IPS-NIHi7 (cell line): ENCODE measurements at regions not wholly inside any gene's neighbourhood (a gene's known extent, or its start where the extent isn't known, plus 50 kb on each side); places are given as distances from the start of the nearest gene placed in this dataset.
A peak's percentile ranks its signal among the peaks of the same experiment; 100 is the strongest.
"Not testable (repeated sequence)": the region's sequence is repeated elsewhere in the genome, so short reads cannot be mapped to it uniquely, and the experiment has no call there.

Experiments
- DNase-seq: peaks from one replicate; pipeline ENCODE4 v3.0.0; 2012; ENCODE audit warnings: mixed read lengths; ENCODE audit errors: extremely low spot score

- no peak for DNase-seq
Observed at GRCh38 chr4:111997785-111998184, 147.5 kb upstream of the FAM241A start.

DNA sequence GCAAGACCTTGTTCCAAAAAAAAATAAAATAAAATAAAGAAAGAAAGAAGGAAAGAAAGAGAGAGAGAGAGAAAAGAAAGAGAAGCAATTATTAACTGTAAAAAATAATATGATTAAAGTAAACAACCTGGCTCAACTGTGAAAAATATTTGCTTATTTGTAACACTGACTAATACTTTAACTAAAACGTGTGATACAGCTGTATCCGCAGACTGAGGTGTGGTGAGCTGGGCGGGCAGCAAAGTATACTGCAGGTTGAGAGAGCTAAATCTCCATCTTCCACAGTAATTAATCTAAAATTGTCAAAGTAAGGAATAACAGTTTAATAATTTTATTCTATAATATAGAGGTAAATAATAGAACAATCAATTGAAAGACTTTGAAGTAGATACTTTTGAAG lies 145.5 kb upstream of the FAM241A start:
- DNase-seq = no peak

DNA sequence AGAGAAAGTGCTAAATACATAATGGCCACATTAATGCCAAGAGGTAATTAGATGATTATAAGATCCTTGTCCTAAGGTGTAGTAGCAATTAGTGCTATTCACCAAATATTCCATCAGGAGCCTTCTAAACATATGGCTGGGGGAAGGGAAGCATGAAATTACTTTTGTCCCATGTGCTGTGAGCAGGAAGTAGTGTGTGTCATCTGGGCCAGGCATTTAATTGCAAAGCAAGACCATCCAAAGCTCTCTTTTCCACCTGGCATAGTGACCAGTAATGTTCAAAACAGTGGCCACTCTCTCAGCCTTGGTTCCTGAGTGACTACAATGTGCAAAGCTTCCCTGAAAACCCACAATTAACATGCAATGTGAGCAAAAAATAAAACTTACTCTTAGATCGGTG lies 144.2 kb upstream of the FAM241A start:
- no peak for DNase-seq

DNA sequence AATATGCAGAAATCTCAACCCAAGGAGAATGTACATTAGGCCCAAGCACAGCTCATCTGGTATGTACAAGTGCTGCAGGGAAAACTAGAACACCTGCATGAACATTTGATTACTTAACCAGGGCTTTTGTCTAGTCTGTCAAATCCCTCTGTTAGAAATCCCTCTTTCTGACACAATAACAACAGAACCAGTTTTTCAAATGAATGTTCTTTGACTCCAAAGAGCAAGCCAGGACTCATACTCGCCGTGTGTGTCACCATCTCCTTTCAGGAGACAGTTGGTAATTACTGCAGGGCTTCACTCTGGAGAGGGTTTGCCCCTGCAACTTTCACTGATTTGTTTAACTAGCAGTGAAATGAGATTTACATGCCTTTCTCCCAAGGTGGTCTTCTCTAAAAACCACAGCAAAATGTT lies 143.0 kb upstream of the FAM241A start:
- DNase-seq = no peak

DNA sequence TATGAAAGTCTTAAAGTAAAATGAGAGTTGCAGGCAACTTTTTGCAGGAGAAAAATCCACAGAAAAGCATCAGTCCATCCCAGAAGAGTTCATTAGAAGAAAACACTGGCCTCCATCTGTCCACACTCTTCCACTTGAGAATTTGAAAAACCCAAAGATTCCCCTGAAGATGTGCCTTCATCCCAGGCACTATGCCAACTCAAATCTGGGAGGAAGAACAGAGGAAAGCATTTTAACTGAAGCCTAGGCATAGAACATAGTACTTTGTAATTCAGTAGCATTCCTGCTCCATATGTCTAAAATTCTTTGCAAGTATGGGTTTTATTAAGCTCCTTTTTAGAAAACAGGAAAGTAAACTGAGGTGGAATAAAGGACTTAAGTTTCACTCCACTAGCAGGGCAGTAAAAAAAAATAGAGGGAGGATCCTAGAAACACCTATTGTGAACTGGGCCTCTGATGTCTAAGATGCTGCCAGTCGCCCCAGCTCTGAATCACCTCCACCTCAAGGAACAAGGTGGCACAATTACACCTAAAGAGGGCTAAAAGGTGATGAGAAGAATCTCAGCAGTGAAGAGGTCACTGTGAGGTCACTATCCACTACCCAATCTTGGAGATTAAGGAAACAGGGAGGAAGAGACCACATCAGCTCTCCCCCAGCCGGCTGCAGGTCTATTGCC lies 141.9 kb upstream of the FAM241A start:
- DNase-seq = no peak

- DNase-seq = no peak
Observed at GRCh38 chr4:112005027-112005426, 140.2 kb upstream of the FAM241A start.

- DNase-seq = no peak
Observed at GRCh38 chr4:112007391-112007790, 137.9 kb upstream of the FAM241A start.

- DNase-seq = no peak
Observed at GRCh38 chr4:112015960-112016359, 129.3 kb upstream of the FAM241A start.

DNA sequence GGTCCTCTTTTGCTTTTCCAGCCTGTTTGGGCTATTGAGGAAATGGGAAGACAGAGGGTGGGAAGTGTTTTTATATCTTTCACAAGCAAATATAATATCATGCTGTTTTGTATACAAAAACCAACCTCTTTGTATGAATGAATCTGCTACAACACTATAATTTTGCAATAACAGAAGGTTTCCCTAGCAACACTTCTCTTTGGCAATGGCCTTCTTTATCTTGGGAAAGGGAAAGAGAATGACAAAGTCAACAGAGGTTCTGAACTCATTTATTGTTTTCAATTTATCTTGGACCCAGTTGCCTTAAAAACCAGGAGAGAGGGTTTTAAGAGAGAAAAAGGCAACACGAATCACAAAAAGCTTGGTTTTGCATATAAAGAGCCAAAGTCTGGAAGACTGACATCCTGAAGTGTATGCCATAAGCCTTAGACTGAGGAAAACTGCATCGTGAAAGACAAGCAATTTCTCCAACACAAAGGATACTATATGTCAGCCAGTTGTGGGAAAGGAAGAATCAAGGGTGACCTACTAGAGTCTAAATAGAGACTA lies 121.8 kb upstream of the FAM241A start:
- no peak for DNase-seq

DNA sequence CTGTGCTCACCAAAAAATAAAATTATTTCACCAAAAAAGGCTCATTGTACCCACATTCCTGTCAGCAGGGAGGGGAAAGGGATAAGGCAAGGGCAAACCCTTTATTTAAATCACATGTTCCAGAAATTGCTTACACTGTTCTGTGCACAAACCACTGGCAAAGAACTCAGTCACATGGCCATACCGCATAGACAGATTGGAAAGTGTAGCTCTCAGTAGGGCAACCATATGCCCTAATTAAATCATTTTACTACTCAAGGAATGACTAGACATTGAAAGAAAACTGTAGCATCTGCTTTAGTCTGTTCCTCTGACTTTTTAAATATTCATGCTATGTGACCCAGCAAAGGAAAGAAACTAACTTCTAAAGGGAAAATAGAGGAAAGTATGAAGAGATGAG lies 119.2 kb upstream of the FAM241A start:
- no peak for DNase-seq

DNA sequence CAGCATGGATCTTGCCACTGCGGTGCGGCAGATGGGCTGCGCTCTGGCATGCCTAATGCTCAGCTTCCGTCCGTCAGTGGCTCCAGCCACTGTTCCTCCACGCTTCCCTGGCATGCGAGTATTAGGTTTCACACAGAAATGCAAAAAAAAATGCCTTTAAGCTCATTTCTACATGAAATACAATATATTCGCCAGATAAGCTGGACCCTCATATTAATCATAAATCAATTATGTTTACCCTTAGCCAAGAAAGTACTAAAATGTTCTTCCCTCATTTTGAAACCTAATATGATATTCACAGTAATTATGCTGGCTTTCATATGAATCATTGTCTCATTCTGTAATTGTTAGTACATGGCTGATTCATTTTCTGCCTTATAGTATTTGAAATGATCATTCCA lies 115.5 kb upstream of the FAM241A start:
- DNase-seq = no peak

DNA sequence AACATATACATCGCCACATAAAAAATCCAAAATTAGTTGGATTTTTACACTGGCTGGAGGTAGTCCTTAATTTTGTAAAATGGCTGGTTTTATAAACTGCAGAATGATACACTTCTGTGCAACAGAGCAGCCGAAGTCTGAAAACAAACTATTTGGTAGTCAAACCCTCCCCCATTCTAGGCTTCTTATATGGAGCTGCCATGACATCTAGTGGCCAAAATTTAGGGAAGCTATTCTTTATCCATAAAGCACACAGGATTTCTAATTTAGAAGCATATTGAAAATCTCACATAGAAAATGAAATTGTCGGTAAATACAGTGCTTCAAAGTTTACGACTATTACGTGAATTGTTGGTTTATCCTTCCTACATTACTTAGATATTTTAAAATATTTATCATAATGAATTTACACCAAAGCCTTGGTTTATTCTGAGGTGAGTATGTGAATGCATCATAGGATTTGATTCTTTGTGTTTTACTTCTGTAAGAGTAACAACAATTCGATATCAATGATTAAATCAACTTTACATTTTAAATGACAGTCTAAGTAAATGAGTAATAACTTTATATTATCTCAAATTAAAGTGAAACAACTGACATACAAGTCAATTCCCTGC lies 113.4 kb upstream of the FAM241A start:
- peak; percentile 46 for DNase-seq

GRCh38 chr4:112036886-112037285 lies 108.4 kb upstream of the FAM241A start:
- DNase-seq = peak; percentile 35

- no peak for DNase-seq
Observed at GRCh38 chr4:112038861-112039260, 106.4 kb upstream of the FAM241A start.

DNA sequence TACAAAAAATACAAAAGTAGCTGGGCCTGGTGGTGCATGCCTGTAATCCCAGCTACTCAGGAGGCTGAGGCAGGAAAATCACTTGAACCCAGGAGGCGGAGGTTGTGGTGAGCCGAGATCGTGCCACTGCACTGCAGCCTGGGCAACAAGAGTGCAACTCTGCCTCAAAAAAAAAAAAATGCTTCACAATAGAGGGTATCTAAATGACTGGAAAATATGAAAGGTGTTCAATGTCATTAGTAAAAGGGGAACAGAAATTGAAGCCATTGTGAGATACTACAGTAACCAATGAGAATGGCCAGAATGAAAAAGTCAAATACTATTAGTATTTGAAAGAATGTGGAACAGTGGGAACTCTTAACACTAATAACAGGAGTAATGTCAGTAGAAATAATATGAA lies 96.1 kb upstream of the FAM241A start:
- not testable (repeated sequence) for DNase-seq

GRCh38 chr4:112053825-112054350 lies 91.4 kb upstream of the FAM241A start:
- no peak for DNase-seq

DNA sequence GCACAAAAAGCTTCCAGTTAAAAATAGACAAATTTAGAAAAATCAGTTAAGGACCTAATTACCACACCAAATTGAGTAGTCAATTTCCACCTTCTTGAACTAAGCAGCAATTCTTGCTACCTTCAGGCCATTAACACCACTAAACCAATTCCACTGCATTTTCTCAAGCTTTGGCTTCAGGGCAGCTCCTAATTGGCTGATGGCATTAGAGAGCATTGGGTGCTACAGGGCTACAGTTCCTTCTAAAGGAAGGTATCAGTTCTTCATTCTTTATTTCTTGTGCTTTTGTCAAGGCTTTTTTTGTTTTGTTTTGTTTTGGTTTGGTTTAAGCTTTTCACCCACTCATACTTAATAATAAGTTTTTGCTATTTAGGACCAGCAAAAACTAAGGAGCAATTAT lies 90.2 kb upstream of the FAM241A start:
- no peak for DNase-seq

DNA sequence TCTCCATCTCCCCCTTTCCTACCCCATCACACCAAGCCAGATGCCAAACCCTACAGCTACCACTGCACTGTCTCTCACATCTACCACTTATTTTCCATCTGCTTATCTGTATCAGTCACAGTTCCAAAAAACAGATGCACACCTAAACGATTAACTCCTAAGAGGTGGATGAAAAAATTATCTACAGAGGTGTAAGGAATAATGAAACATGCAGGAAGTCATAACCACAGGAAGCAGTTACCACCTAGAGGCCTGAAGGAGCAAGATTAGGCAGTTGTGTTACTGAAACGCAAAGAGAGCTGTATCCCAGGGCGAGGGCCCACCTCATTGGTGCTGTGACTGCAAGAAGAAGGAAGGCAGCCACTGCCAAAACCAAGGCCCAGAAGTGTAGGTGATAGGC lies 87.8 kb upstream of the FAM241A start:
- DNase-seq = no peak

GRCh38 chr4:112058433-112058832 lies 86.8 kb upstream of the FAM241A start:
- DNase-seq = no peak

DNA sequence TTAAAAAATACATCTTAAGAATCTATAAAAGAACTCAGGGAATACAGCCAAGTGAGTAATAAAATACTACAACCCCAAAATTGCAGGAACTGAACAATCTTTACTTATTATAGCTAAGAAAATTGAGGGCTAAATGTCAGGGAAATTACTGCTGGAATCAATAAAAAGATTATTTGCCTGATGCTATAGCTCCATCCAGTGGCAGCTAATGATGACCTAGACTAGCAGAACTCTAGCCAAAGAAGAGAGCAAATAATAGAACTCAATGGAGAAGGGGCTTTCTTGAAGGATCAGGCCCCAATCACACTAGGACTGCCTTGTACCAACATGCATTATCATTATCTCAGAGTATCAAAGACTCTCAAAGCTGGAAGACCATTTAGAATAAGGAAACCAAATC lies 85.0 kb upstream of the FAM241A start:
- DNase-seq = peak; percentile 38

DNA sequence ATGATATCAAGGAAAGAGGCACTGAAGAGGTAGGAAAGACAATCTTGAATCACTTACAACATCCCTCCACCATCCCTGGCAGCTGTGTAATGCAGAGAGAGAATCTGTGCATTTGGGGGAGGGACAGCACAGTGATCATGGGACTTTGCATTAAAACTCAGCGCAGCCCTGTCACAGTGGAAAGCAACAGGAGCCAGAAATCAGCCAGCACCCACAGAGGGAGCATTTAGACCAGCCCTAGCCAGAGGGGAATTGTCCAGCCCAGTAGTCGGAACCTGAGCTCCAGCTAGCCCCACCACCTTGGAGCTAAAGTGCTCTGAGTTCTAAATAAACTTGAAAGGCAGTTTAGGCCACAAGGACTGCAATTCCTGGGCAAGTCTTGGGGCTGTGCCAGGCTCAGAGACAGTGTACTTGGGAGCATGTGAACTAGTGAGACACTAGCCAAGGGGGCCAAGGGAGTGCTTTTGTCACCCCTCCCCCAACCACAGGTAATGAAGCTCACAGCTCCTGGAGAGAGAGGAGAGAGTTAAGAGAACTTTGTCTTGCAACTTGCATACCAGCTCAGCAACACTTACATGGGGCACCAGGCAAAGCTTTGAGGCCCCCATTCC lies 83.9 kb upstream of the FAM241A start:
- DNase-seq = no peak

DNA sequence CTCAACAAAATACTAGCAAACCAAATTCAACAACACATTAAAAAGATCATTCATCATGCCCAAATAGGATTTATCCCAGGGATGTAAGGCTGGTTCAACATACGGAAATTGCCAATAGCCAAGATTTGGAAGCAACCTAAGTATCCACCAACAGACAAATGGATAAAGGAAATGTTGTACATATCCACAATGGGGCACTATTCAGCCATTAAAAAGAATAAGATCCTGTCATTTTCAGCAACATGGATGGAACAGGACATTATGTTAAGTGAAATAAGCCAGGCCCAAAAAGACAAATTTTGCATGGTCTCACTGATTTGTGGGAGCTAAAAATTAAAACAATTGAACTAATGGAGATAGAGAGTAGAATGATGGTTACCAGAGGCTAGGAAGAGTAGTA lies 82.0 kb upstream of the FAM241A start:
- DNase-seq = no peak

- no peak for DNase-seq
Observed at GRCh38 chr4:112069110-112069509, 76.1 kb upstream of the FAM241A start.
